Tibial nerve (tissue), 4 donors: ENCODE measurements at regions not wholly inside any gene's neighbourhood (a gene's known extent, or its start where the extent isn't known, plus 50 kb on each side); places are given as distances from the start of the nearest gene placed in this dataset.

Experiments used
- CTCF ChIP-seq, 5 experiments: fragments of 200-600 bp in 3 of 5; fragments of 450-650 bp in 2 of 5; sonication (generic) in 3 of 5; IDR thresholded peaks; one replicate each; pipeline ENCODE4 v1.5.1; 2016 to 2019; ENCODE audit warnings: antibody characterized with exemption in 5 of 5, mild to moderate bottlenecking in 3 of 5, moderate library complexity in 2 of 5
- EP300 ChIP-seq, 2 donors: sonication (generic); formaldehyde crosslinking; IDR thresholded peaks; one replicate each; pipeline ENCODE4 v1.6.1; 2017; ENCODE audit warnings: antibody characterized with exemption in 2 of 2, mild to moderate bottlenecking in 1 of 2
- POLR2A ChIP-seq, 2 donors: fragments of 450-650 bp; IDR thresholded peaks; one replicate each; pipeline ENCODE4 v1.6.1; 2017; ENCODE audit warnings: antibody characterized with exemption in 2 of 2, mild to moderate bottlenecking in 2 of 2, moderate library complexity in 2 of 2

DNA sequence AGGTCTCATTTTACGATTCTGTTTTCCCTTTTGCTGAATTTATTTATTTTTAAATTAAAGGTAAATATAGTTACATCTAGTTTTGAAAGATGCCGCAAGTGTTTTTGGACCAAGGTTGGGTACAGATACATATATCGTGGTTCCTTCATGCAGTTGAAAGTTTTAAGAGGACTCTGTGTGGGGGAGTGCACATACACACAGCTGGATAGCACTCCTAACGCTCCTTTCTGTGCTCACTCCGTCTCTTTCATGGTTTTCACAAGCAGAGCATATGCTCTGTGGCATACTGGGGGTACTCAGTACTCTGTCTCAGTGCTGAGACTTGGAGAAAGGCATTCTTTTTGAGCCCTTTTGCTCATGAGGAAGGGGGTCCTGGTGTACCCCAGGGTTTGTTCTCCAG is 307.5 kb downstream of the DOCK8 start:
- no peak for TF ChIP-seq CTCF (IDR thresholded peaks at IDR 0.05)
- TF ChIP-seq POLR2A (IDR thresholded peaks at IDR 0.05) = no peak
- TF ChIP-seq EP300 (IDR thresholded peaks at IDR 0.05) = no peak
